IMR-90 (cell line): ENCODE measurements at regions not wholly inside any gene's neighbourhood (a gene's known extent, or its start where the extent isn't known, plus 50 kb on each side); places are given as distances from the start of the nearest gene placed in this dataset.

Experiments
- BHLHE40 ChIP-seq: fragments of 150-350 bp; IDR thresholded peaks from 2 replicates; pipeline ENCODE4 v1.6.1; 2016; ENCODE audit warnings: mild to moderate bottlenecking, low read depth, low read length
- CEBPB ChIP-seq: IDR thresholded peaks from 2 replicates; pipeline ENCODE4 v1.6.1; 2012; ENCODE audit warnings: low read depth, low read length, improper control_type of control experiment
- CHD1 ChIP-seq: IDR thresholded peaks from 2 replicates; pipeline ENCODE4 v1.6.1; 2012; ENCODE audit warnings: low read depth, low read length, improper control_type of control experiment
- FOS ChIP-seq: fragments of 150-350 bp; IDR thresholded peaks from 2 replicates; pipeline ENCODE4 v1.6.1; 2016; ENCODE audit warnings: low read depth, low read length
- MAZ ChIP-seq: IDR thresholded peaks from 2 replicates; pipeline ENCODE4 v1.6.1; 2012; ENCODE audit warnings: low read depth, mild to moderate bottlenecking, low read length, improper control_type of control experiment, moderate library complexity, borderline replicate concordance
- MXI1 ChIP-seq: IDR thresholded peaks from 2 replicates; pipeline ENCODE4 v1.6.1; 2012; ENCODE audit warnings: low read depth, mild to moderate bottlenecking, low read length, moderate library complexity, borderline replicate concordance
- NFE2L2 ChIP-seq: fragments of 150-350 bp; IDR thresholded peaks from 2 replicates; pipeline ENCODE4 v1.6.1; 2016; ENCODE audit warnings: low read depth, mild to moderate bottlenecking, low read length
- POLR2A ChIP-seq: IDR thresholded peaks from 2 replicates; pipeline ENCODE4 v1.6.1; 2012; ENCODE audit warnings: mild to moderate bottlenecking, low read depth, low read length
- RAD21 ChIP-seq: IDR thresholded peaks from 2 replicates; pipeline ENCODE4 v1.6.1; 2012; ENCODE audit warnings: low read length, improper control_type of control experiment
- RCOR1 ChIP-seq: IDR thresholded peaks from 2 replicates; pipeline ENCODE4 v1.6.1; 2012; ENCODE audit warnings: mild to moderate bottlenecking, low read length, improper control_type of control experiment; ENCODE audit not compliant: insufficient replicate concordance
- RFX5 ChIP-seq: IDR thresholded peaks from 2 replicates; pipeline ENCODE4 v1.8.0; 2012; ENCODE audit warnings: low read depth, mild to moderate bottlenecking, low read length, moderate library complexity
- TF ChIP-seq, protein P1 (sequence below): conservative IDR thresholded peaks from 2 replicates; pipeline ENCODE4 v1.5.1; 2012; ENCODE audit warnings: mild to moderate bottlenecking, low read depth, low read length, improper control_type of control experiment
- TF ChIP-seq, protein P2 (sequence below): fragments of 150-350 bp; IDR thresholded peaks from 2 replicates; pipeline ENCODE4 v1.6.1; 2017; ENCODE audit warnings: mild to moderate bottlenecking, antibody characterized with exemption, low read length, low read depth
- TF ChIP-seq, protein P3 (sequence below): fragments of 150-350 bp; IDR thresholded peaks from 2 replicates; pipeline ENCODE4 v1.6.1; 2016; ENCODE audit warnings: low read depth, mild to moderate bottlenecking, low read length, moderate library complexity, borderline replicate concordance

GRCh38 chr10:64385355-64385754 is 864.2 kb downstream of the REEP3 start:
- TF ChIP-seq POLR2A (no peak), MXI1 (no peak), MAZ (no peak), RCOR1 (no peak), CEBPB (no peak), RAD21 (no peak), BHLHE40 (no peak), RFX5 (no peak), CHD1 (no peak), FOS (no peak), NFE2L2 (no peak)
- TF ChIP-seq, protein P1, sequence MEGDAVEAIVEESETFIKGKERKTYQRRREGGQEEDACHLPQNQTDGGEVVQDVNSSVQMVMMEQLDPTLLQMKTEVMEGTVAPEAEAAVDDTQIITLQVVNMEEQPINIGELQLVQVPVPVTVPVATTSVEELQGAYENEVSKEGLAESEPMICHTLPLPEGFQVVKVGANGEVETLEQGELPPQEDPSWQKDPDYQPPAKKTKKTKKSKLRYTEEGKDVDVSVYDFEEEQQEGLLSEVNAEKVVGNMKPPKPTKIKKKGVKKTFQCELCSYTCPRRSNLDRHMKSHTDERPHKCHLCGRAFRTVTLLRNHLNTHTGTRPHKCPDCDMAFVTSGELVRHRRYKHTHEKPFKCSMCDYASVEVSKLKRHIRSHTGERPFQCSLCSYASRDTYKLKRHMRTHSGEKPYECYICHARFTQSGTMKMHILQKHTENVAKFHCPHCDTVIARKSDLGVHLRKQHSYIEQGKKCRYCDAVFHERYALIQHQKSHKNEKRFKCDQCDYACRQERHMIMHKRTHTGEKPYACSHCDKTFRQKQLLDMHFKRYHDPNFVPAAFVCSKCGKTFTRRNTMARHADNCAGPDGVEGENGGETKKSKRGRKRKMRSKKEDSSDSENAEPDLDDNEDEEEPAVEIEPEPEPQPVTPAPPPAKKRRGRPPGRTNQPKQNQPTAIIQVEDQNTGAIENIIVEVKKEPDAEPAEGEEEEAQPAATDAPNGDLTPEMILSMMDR = no peak
- TF ChIP-seq, protein P2, sequence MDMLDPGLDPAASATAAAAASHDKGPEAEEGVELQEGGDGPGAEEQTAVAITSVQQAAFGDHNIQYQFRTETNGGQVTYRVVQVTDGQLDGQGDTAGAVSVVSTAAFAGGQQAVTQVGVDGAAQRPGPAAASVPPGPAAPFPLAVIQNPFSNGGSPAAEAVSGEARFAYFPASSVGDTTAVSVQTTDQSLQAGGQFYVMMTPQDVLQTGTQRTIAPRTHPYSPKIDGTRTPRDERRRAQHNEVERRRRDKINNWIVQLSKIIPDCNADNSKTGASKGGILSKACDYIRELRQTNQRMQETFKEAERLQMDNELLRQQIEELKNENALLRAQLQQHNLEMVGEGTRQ = no peak
- TF ChIP-seq, protein P3, sequence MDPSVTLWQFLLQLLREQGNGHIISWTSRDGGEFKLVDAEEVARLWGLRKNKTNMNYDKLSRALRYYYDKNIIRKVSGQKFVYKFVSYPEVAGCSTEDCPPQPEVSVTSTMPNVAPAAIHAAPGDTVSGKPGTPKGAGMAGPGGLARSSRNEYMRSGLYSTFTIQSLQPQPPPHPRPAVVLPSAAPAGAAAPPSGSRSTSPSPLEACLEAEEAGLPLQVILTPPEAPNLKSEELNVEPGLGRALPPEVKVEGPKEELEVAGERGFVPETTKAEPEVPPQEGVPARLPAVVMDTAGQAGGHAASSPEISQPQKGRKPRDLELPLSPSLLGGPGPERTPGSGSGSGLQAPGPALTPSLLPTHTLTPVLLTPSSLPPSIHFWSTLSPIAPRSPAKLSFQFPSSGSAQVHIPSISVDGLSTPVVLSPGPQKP = no peak
